ENCODE measurements at regions not wholly inside any gene's neighbourhood (a gene's known extent, or its start where the extent isn't known, plus 50 kb on each side); places are given as distances from the start of the nearest gene placed in this dataset.

GRCh38 chr15:69696946-69697345 lies 244.3 kb downstream of the RPLP1 start:
- H3K27ac Mint-ChIP-seq (ENCODE audit: unreplicated experiment), result no peak overlapping the region
- no peak for DNase-seq
- no peak for TF ChIP-seq CTCF (IDR thresholded peaks at IDR 0.05; ENCODE audit: unreplicated experiment)
- H3K36me3 Mint-ChIP-seq (ENCODE audit: insufficient read depth, unreplicated experiment), result no peaks in the 10 kb centered on the region
- CTCF ChIA-PET, result no interaction called here
- intact Hi-C loops (cut with micrococcal nuclease; ENCODE audit: unreplicated experiment), result no loop called here
- no peaks in the 10 kb centered on the region for H3K9me3 Mint-ChIP-seq (ENCODE audit: low read depth, unreplicated experiment)
- H3K4me3 Mint-ChIP-seq (ENCODE audit: low read depth, unreplicated experiment), result no peak overlapping the region
- H3K4me1 Mint-ChIP-seq (ENCODE audit: low read depth, unreplicated experiment), result no peaks in the 10 kb centered on the region
- no TSS peak for BruUV-seq (replicated peaks)
- H3K27me3 Mint-ChIP-seq (ENCODE audit: unreplicated experiment), result peaks cover 99% of the 10 kb centered on the region

- Mint-ChIP-seq H3K9me3 (ENCODE audit: low read depth, unreplicated experiment) (no peaks in the 10 kb centered on the region), H3K27me3 (ENCODE audit: unreplicated experiment) (peaks cover 99% of the 10 kb centered on the region), H3K4me1 (ENCODE audit: low read depth, unreplicated experiment) (no peaks in the 10 kb centered on the region), H3K4me3 (ENCODE audit: low read depth, unreplicated experiment) (no peak overlapping the region), H3K36me3 (ENCODE audit: insufficient read depth, unreplicated experiment) (no peaks in the 10 kb centered on the region), H3K27ac (ENCODE audit: unreplicated experiment) (no peak overlapping the region)
- intact Hi-C loops (cut with micrococcal nuclease; ENCODE audit: unreplicated experiment), result no loop called here
- no peak for DNase-seq
- CTCF ChIA-PET, result no interaction called here
- no TSS peak for BruUV-seq (replicated peaks)
- TF ChIP-seq CTCF (IDR thresholded peaks at IDR 0.05; ENCODE audit: unreplicated experiment), result no peak
These were observed 245.3 kb downstream of the RPLP1 start for GRCh38 chr15:69697916-69698315.

- H3K4me1 Mint-ChIP-seq (ENCODE audit: low read depth, unreplicated experiment), result no peaks in the 10 kb centered on the region
- CTCF ChIA-PET, result no interaction called here
- H3K36me3 Mint-ChIP-seq (ENCODE audit: insufficient read depth, unreplicated experiment), result no peaks in the 10 kb centered on the region
- intact Hi-C loops (cut with micrococcal nuclease; ENCODE audit: unreplicated experiment), result no loop called here
- H3K27me3 Mint-ChIP-seq (ENCODE audit: unreplicated experiment), result peaks cover 99% of the 10 kb centered on the region
- no TSS peak for BruUV-seq (replicated peaks)
- H3K27ac Mint-ChIP-seq (ENCODE audit: unreplicated experiment), result no peak overlapping the region
- no peak for TF ChIP-seq CTCF (IDR thresholded peaks at IDR 0.05; ENCODE audit: unreplicated experiment)
- no peak for DNase-seq
- H3K9me3 Mint-ChIP-seq (ENCODE audit: low read depth, unreplicated experiment), result no peaks in the 10 kb centered on the region
- no peak overlapping the region for H3K4me3 Mint-ChIP-seq (ENCODE audit: low read depth, unreplicated experiment)
These were observed 246.5 kb downstream of the RPLP1 start for GRCh38 chr15:69699096-69699495.

GRCh38 chr15:69700380-69700779 lies 247.8 kb downstream of the RPLP1 start:
- CTCF ChIA-PET, result no interaction called here
- intact Hi-C loops (cut with micrococcal nuclease; ENCODE audit: unreplicated experiment), result no loop called here
- DNase-seq, result no peak
- Mint-ChIP-seq H3K4me1 (ENCODE audit: low read depth, unreplicated experiment) (no peaks in the 10 kb centered on the region), H3K27ac (ENCODE audit: unreplicated experiment) (no peak overlapping the region), H3K9me3 (ENCODE audit: low read depth, unreplicated experiment) (no peaks in the 10 kb centered on the region), H3K4me3 (ENCODE audit: low read depth, unreplicated experiment) (no peak overlapping the region), H3K36me3 (ENCODE audit: insufficient read depth, unreplicated experiment) (no peaks in the 10 kb centered on the region), H3K27me3 (ENCODE audit: unreplicated experiment) (peaks cover 94% of the 10 kb centered on the region)
- TF ChIP-seq CTCF (IDR thresholded peaks at IDR 0.05; ENCODE audit: unreplicated experiment), result no peak
- no TSS peak for BruUV-seq (replicated peaks)

GRCh38 chr15:69701198-69701597 lies 248.6 kb downstream of the RPLP1 start:
- no peak overlapping the region for H3K4me3 Mint-ChIP-seq (ENCODE audit: low read depth, unreplicated experiment)
- no TSS peak for BruUV-seq (replicated peaks)
- peaks cover 3% of the 10 kb centered on the region for H3K9me3 Mint-ChIP-seq (ENCODE audit: low read depth, unreplicated experiment)
- no peaks in the 10 kb centered on the region for H3K4me1 Mint-ChIP-seq (ENCODE audit: low read depth, unreplicated experiment)
- peaks cover 94% of the 10 kb centered on the region for H3K27me3 Mint-ChIP-seq (ENCODE audit: unreplicated experiment)
- H3K36me3 Mint-ChIP-seq (ENCODE audit: insufficient read depth, unreplicated experiment), result no peaks in the 10 kb centered on the region
- CTCF ChIA-PET, result no interaction called here
- TF ChIP-seq CTCF (IDR thresholded peaks at IDR 0.05; ENCODE audit: unreplicated experiment), result no peak
- no peak overlapping the region for H3K27ac Mint-ChIP-seq (ENCODE audit: unreplicated experiment)
- no peak for DNase-seq
- intact Hi-C loops (cut with micrococcal nuclease; ENCODE audit: unreplicated experiment), result no loop called here

All from Calu3 (cell line).